SK-MEL-5 (cell line): ENCODE measurements at regions not wholly inside any gene's neighbourhood (a gene's known extent, or its start where the extent isn't known, plus 50 kb on each side); places are given as distances from the start of the nearest gene placed in this dataset.

Source experiments
- DNase-seq: peaks from one replicate; pipeline ENCODE4 v3.0.0-alpha.2; 2016; ENCODE audit warnings: low read depth, low spot score
- in situ Hi-C: cut with HindIII; loops from 2 replicates; pipeline ENCODE4 v1.10.0; 2016; ENCODE audit warnings: low sequenced_read_pairs, high pct_unique_total_duplicates, low pct_unique_long_range_greater_than_20kb

DNA sequence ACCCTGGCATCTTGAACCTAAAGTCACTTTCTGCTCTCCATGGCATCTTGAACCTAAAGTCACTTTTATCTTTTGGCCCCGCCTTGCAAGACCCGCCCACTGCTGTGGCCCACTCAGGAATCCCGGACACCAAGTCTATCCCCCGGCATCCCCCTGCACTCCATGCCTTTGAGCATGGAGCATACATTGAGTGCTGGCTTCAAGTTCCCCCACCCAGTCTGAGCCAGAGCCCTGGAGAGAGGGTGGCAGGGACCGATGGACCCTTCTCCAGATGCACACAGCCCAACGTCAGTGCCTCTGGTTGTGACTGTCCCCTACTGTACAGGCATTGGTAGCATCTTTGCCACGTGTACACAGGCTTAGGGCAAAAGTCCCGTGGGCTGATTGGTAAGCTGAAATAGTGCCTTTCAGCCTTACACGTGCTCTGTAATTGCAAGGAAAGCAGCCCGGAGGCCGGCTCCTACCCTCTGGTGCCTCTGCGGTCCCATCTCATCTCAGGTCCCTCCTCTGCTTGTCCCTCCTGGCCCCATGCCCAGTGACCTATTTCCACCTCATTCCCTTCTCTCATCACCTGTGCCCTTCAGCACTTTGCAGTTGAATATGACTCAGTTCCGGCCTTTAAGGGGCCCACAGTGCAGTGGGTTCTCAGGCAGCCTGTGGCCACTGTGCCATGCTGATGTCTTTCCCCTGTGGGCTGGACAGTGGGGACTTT lies 154.0 kb downstream of the INHBB start:
- in situ Hi-C loops, result no loop called here
- DNase-seq, result no peak

GRCh38 chr2:120501591-120501990 lies 155.7 kb downstream of the INHBB start:
- in situ Hi-C loops, result no loop called here
- no peak for DNase-seq

DNA sequence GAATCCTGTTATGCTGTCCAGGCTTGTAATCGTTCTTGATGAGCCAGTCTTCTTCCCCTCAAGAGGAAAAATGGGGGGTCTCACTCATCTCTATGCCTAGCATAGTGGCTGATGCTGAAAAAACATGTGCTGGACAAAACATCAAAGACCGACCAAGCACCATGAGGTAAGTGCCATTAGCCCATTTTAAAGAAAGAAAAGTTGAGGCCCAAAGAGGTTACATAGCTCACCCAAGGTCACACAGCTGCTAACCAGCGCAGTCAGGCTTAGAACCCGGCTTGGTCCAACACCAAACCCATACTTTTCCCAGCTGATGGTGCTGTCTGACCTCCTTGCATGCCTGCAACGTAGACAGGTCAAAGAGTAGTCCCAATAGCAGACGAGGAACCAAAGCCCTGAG lies 156.4 kb downstream of the INHBB start:
- in situ Hi-C loops, result no loop called here
- no peak for DNase-seq

DNA sequence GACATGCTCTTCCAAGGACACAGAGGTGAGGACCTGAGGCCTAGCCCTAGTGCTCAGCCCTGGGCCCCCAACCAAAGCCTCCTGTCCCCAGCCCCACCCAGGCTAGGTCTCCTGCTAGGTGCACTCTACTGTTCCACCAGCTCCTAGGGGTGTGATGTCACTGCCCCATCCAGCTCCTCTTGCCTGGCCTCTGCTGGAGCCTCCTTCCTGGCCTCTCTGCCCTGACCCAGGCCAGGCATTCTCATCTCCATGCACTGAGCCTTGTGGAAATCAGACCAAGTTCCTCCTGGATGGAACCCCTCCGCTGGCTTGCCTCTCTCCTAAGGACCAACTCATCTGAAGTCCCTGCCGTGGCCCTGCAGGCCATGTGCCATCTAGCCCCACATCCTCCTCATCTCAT lies 156.8 kb downstream of the INHBB start:
- no peak for DNase-seq
- in situ Hi-C loops, result no loop called here

DNA sequence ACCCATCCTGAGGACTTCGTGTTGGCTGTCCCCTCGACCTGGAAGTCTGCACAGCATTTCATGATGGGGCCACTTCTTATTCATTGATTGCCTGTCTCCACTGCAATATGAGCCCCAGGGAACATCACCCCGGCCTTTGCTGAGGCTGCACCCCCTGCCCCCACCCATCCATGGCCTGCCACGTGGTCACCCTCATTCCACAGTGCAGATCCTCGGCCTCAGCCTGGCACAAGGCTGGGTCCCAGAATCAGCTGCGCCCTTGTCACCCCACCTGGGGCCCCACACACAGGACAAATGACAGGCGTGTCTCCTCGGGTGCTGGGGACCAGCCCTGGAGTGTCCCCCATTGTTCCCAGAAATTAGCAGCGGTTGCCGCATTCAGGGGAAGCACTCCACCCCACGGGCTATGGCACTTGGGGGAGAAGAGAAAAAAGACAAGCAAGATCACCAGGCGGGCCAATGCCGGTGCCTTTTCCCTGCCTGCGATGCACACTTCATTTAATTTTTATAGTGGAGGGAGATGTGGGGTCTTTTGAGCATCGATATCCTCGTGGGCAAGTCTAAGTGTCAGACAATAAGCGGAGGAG lies 157.4 kb downstream of the INHBB start:
- no peak for DNase-seq
- in situ Hi-C loops, result no loop called here

- in situ Hi-C loops, result no loop called here
- DNase-seq, result no peak
Measured at GRCh38 chr2:120503793-120504571, 158.0 kb downstream of the INHBB start.

DNA sequence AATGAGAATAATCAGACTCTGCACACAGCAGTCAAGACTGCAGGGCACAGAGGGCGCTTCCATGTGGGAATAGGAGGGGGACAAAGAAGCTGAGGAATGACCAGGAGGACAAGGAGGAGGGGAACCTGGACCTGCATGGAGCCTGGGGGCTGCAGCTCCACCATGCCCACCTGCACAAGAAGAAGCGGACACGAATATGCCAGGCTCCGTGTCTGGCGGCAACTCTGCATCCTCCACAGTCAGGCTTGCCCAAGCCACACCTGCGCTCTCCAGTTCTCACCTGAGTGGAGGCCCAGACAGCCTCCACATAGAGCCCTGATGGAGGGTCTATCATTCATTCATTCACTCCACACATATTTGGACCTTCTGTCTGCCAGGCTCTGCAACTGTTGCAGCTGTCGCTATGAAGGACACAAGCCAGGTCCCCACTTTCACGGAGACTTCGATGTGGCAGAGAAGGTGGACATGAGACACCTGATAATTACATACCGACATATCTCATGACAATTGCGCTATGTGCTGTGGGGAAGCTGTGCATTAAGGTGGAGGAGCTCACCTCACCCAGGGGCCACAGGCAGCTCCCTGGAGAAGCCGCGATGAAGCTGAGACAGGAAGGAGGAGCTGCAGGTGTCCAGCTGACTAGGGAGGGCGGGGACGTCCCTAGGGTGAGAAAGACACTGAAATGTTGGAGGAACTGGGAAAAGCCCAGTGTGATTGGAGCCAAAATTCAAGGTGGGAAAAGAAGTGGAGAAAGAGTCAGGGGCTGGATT lies 159.2 kb downstream of the INHBB start:
- in situ Hi-C loops, result no loop called here
- DNase-seq, result no peak

DNA sequence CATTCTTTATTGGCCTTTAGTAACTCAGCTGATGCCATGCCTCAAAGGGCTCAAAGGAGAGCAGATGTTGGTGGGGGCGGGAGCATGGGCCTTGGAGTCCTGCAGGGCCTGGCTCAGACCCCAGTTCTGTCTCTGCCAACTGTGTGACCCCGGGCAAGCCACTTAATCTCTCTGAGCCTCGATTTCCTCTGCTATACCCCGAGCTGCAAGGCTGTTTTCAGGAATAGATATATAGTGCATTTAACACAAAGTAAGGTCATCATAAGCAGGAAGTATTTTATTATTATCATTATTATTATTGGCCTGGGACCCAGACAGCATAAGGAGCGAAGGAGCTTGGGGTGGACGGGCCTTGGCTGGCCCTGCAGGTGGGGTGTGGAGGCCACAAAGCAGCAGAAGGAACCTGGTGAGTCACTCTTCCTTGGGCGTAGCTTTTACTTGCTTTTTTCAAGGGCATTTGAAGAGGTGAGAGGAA lies 162.7 kb downstream of the INHBB start:
- in situ Hi-C loops, result no loop called here
- no peak for DNase-seq

GRCh38 chr2:120509213-120509815 lies 163.4 kb downstream of the INHBB start:
- DNase-seq, result no peak

GRCh38 chr2:120509991-120510735 lies 164.2 kb downstream of the INHBB start:
- no peak for DNase-seq
- in situ Hi-C loops, result no loop called here

More at GRCh38 chr2:120509213-120509815, 163.4 kb downstream of the INHBB start:
- in situ Hi-C loops, result no loop called here

DNA sequence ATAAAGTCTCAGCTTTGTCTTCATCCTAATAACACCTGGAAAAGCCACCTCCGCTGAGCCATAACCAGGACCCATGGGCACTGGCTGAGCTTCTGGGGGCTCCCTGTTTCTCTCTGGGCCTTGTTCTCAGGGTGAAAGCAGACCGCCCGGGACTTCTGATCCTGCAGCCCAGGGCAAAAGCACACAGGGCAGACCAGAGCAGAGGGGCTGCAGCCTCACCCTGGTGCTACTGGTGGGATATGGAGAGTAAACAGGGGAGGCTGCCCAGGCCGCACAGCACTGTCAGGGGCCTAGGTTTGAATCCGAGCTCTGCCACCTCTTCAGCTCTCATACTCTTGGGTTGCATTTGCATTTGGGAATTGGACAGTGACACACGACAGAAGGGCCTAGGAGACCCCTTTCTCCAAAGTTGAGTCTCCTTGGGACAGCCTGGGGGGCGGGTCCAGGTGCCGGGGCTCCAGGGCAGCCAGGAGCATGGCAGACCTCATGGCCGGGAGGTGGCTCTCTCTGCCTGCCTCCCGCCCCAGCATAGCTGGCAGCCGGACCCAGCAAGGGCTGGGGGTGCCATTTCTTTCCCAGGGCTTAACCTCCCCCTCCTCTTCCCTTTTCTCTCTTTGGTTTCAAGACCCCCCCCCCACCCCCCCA lies 164.9 kb downstream of the INHBB start:
- no peak for DNase-seq
- in situ Hi-C loops, result no loop called here

DNA sequence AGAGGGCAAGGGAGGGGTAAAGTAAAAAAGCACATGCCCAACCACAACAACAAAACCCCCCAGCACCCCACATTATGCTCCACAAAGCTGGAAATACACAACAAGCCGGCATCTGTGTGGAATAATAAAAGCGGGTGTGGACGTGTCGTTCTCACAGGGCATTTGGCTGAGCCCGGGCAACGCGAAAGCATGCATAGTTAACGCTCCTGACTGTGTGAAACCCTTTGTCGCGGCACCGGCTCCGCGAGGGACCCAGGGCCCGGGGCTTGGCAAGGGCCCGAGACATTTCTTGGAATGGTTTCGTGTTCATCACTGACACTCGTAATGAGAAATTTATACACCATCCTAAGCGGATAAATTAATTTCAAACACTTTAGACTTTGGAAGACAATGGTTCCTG lies 165.6 kb downstream of the INHBB start:
- DNase-seq, result no peak
- in situ Hi-C loops, result no loop called here

DNA sequence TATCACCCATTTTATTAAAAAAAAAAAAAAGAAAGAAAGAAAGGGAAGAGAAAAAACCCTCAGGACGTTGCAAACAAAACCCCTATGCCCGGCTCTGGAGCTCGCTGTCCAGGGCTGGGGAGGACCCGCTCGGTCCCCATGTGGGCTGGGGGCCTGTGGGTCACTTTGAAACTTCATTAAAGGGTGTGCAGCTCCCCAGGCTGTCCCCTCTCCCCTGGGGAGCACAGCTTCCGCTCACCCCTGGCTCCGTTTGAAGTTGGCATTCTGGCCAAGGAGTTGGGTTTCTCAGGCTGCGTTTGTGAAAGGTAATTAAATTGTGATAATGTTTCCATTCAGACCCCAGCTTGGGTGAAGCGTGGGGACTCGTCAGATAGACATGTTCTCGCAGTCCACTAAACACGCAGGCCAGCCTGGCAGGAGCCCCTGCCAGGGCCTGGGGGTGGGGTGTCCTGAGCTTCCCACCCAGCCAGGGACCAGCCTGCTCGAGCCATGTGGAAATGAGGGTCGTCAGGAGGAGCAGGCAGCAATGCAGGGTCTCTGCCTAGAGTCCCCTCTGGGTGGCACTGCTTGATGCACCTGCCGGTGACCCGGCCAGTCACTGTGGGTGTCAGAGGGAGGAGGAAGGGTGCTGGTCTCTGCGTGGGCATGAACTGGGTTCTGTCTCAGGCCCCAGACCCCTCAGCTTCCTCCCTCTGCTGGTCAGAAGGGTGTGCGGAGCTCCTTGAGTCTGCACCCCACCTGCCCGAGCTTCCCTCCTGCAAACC lies 166.2 kb downstream of the INHBB start:
- in situ Hi-C loops, result no loop called here
- DNase-seq, result no peak

GRCh38 chr2:120513776-120514357 lies 167.9 kb downstream of the INHBB start:
- no peak for DNase-seq
- in situ Hi-C loops, result no loop called here

GRCh38 chr2:120514521-120514920 lies 168.6 kb downstream of the INHBB start:
- DNase-seq, result no peak
- in situ Hi-C loops, result no loop called here
